IMR-90 (cell line): ENCODE measurements at regions not wholly inside any gene's neighbourhood (a gene's known extent, or its start where the extent isn't known, plus 50 kb on each side); places are given as distances from the start of the nearest gene placed in this dataset.

Source experiments
- ATAC-seq: fragments of 200-7000 bp; cut with Tn5 transposase; 2 replicates; pipeline ENCODE4 v1.9.1; 2020; ENCODE audit warnings: low read depth, mild to moderate bottlenecking, moderate library complexity
- BruUV-seq: library from RNA; stranded (reverse); fragments of 400-500 nt; replicated peaks from 2 replicates; lab custom pipeline; 2021; lab: Mats Ljungman, UMichigan
- CTCF ChIA-PET: fragments of 300-600 bp; formaldehyde crosslinking; extraction: SDS; loops from one replicate; lab custom pipeline; 2021; ENCODE audit warnings: antibody characterized with exemption; lab: Yijun Ruan, JAX
- POLR2A ChIA-PET: fragments of 300-600 bp; sonication (Branson Sonifier 250); formaldehyde crosslinking; loops from one replicate; lab custom pipeline; 2022; ENCODE audit warnings: antibody characterized with exemption; ENCODE audit not compliant: unreplicated experiment; lab: Charles Lee
- DNase-seq: peaks from one replicate; pipeline ENCODE4 v3.0.0; 2013
- H2AFZ ChIP-seq: replicated peaks from 2 replicates; pipeline ENCODE3; 2013; ENCODE audit warnings: low read length, mild to moderate bottlenecking; ENCODE audit not compliant: poor library complexity
- H2AK5ac ChIP-seq: 2 replicates; pipeline ENCODE4 v1.6.1; 2013; ENCODE audit warnings: low read depth, low read length, inconsistent platforms
- H2AK9ac ChIP-seq: replicated peaks from 2 replicates; pipeline ENCODE3; 2013; ENCODE audit warnings: mild to moderate bottlenecking, low read depth, low read length, moderate library complexity; ENCODE audit not compliant: poor library complexity
- H2BK120ac ChIP-seq: 2 replicates; pipeline ENCODE4 v1.6.1; 2013; ENCODE audit warnings: low read depth, low read length, inconsistent platforms
- H2BK15ac ChIP-seq: 3 replicates; pipeline ENCODE4 v1.6.1; 2013; ENCODE audit warnings: low read depth, low read length, inconsistent platforms
- H2BK20ac ChIP-seq: 2 replicates; pipeline ENCODE4 v1.6.1; 2013; ENCODE audit warnings: low read depth, mild to moderate bottlenecking, inconsistent platforms, low read length, moderate library complexity
- H2BK5ac ChIP-seq: 2 replicates; pipeline ENCODE4 v1.6.1; 2013; ENCODE audit warnings: mild to moderate bottlenecking, low read depth, low read length, inconsistent platforms; ENCODE audit not compliant: poor library complexity, severe bottlenecking
- H3K14ac ChIP-seq: replicated peaks from 2 replicates; pipeline ENCODE4 v1.6.1; 2013; ENCODE audit warnings: low read depth, low read length, inconsistent platforms
- H3K18ac ChIP-seq: 2 replicates; pipeline ENCODE4 v1.6.1; 2013; ENCODE audit warnings: low read depth, low read length, control low read depth
- H3K23ac ChIP-seq: 2 replicates; pipeline ENCODE4 v1.6.1; 2013; ENCODE audit warnings: low read depth, low read length, inconsistent platforms
- H3K27ac ChIP-seq: 2 replicates; pipeline ENCODE4 v1.5.1; 2013; ENCODE audit warnings: mild to moderate bottlenecking, control low read depth, low read length; ENCODE audit not compliant: insufficient read depth
- H3K27me3 ChIP-seq: 2 replicates; pipeline ENCODE4 v1.6.1; 2013; ENCODE audit warnings: low read length; ENCODE audit not compliant: control insufficient read depth, insufficient read depth
- H3K36me3 ChIP-seq: 2 replicates; pipeline ENCODE4 v1.6.1; 2013; ENCODE audit warnings: low read length, mixed read lengths; ENCODE audit not compliant: control insufficient read depth, insufficient read depth
- H3K4ac ChIP-seq: 2 replicates; pipeline ENCODE4 v1.6.1; 2013; ENCODE audit warnings: low read depth, low read length, inconsistent platforms
- H3K4me1 ChIP-seq: 2 replicates; pipeline ENCODE4 v1.6.1; 2013; ENCODE audit warnings: low read length, mixed read lengths; ENCODE audit not compliant: control insufficient read depth, insufficient read depth
- H3K4me2 ChIP-seq: 2 replicates; pipeline ENCODE4 v1.6.1; 2013; ENCODE audit warnings: low read depth, mild to moderate bottlenecking, control low read depth, low read length, moderate library complexity
- H3K4me3 ChIP-seq: 2 replicates; pipeline ENCODE4 v1.5.1; 2013; ENCODE audit warnings: low read depth, mild to moderate bottlenecking, control low read depth, low read length, moderate library complexity; ENCODE audit not compliant: insufficient read depth
- H3K56ac ChIP-seq: 2 replicates; pipeline ENCODE4 v1.6.1; 2013; ENCODE audit warnings: low read length, inconsistent platforms; ENCODE audit not compliant: insufficient read depth; ENCODE audit errors: extremely low read depth
- H3K79me1 ChIP-seq, 2 experiments: 2 replicates each; pipeline ENCODE4 v1.6.1; 2013; ENCODE audit warnings: low read length in 2 of 2, inconsistent platforms in 1 of 2, low read depth in 1 of 2
- H3K9ac ChIP-seq: 2 replicates; pipeline ENCODE4 v1.6.1; 2013; ENCODE audit warnings: low read depth, low read length, control low read depth
- H3K9me1 ChIP-seq: 2 replicates; pipeline ENCODE4 v1.6.1; 2013; ENCODE audit warnings: low read length, inconsistent platforms; ENCODE audit not compliant: insufficient read depth
- H3K9me3 ChIP-seq: 2 replicates; pipeline ENCODE4 v1.6.1; 2013; ENCODE audit warnings: low read length; ENCODE audit not compliant: control insufficient read depth, insufficient read depth
- H4K20me1 ChIP-seq: 2 replicates; pipeline ENCODE4 v1.6.1; 2013; ENCODE audit warnings: low read length, inconsistent platforms; ENCODE audit not compliant: insufficient read depth
- H4K5ac ChIP-seq: 2 replicates; pipeline ENCODE4 v1.6.1; 2013; ENCODE audit warnings: mild to moderate bottlenecking, low read depth, low read length, control low read depth
- H4K8ac ChIP-seq, 2 experiments: 2 replicates each; pipeline ENCODE4 v1.6.1; 2013; ENCODE audit warnings: low read depth in 2 of 2, low read length in 2 of 2, control low read depth in 1 of 2, inconsistent platforms in 1 of 2
- H4K91ac ChIP-seq: 2 replicates; pipeline ENCODE4 v1.6.1; 2013; ENCODE audit warnings: low read depth, low read length, inconsistent platforms; ENCODE audit not compliant: insufficient read depth
- BHLHE40 ChIP-seq: fragments of 150-350 bp; IDR thresholded peaks from 2 replicates; pipeline ENCODE4 v1.6.1; 2016; ENCODE audit warnings: mild to moderate bottlenecking, low read depth, low read length
- CEBPB ChIP-seq: IDR thresholded peaks from 2 replicates; pipeline ENCODE4 v1.6.1; 2012; ENCODE audit warnings: low read depth, low read length, improper control_type of control experiment
- CHD1 ChIP-seq: IDR thresholded peaks from 2 replicates; pipeline ENCODE4 v1.6.1; 2012; ENCODE audit warnings: low read depth, low read length, improper control_type of control experiment
- ELK1 ChIP-seq: fragments of 150-350 bp; IDR thresholded peaks from 2 replicates; pipeline ENCODE4 v1.6.1; 2016; ENCODE audit warnings: low read depth, mild to moderate bottlenecking, low read length, moderate library complexity, borderline replicate concordance
- FOS ChIP-seq: fragments of 150-350 bp; IDR thresholded peaks from 2 replicates; pipeline ENCODE4 v1.6.1; 2016; ENCODE audit warnings: low read depth, low read length
- MAFK ChIP-seq: IDR thresholded peaks from 2 replicates; pipeline ENCODE4 v1.6.1; 2012; ENCODE audit warnings: low read depth, low read length, improper control_type of control experiment
- MAZ ChIP-seq: IDR thresholded peaks from 2 replicates; pipeline ENCODE4 v1.6.1; 2012; ENCODE audit warnings: low read depth, mild to moderate bottlenecking, low read length, improper control_type of control experiment, moderate library complexity, borderline replicate concordance
- MXI1 ChIP-seq: IDR thresholded peaks from 2 replicates; pipeline ENCODE4 v1.6.1; 2012; ENCODE audit warnings: low read depth, mild to moderate bottlenecking, low read length, moderate library complexity, borderline replicate concordance
- NFE2L2 ChIP-seq: fragments of 150-350 bp; IDR thresholded peaks from 2 replicates; pipeline ENCODE4 v1.6.1; 2016; ENCODE audit warnings: low read depth, mild to moderate bottlenecking, low read length
- POLR2A ChIP-seq: IDR thresholded peaks from 2 replicates; pipeline ENCODE4 v1.6.1; 2012; ENCODE audit warnings: mild to moderate bottlenecking, low read depth, low read length
- RAD21 ChIP-seq: IDR thresholded peaks from 2 replicates; pipeline ENCODE4 v1.6.1; 2012; ENCODE audit warnings: low read length, improper control_type of control experiment
- RCOR1 ChIP-seq: IDR thresholded peaks from 2 replicates; pipeline ENCODE4 v1.6.1; 2012; ENCODE audit warnings: mild to moderate bottlenecking, low read length, improper control_type of control experiment; ENCODE audit not compliant: insufficient replicate concordance
- RFX5 ChIP-seq: IDR thresholded peaks from 2 replicates; pipeline ENCODE4 v1.8.0; 2012; ENCODE audit warnings: low read depth, mild to moderate bottlenecking, low read length, moderate library complexity
- SMC3 ChIP-seq: fragments of 150-350 bp; IDR thresholded peaks from 2 replicates; pipeline ENCODE4 v1.6.1; 2016; ENCODE audit warnings: low read depth, mild to moderate bottlenecking, antibody characterized with exemption, low read length, moderate library complexity
- WGBS, 2 experiments: methylation state at CpG; one replicate each; pipeline versions ENCODE4 v1.1.5 to v1.1.7; 2013; ENCODE audit warnings: missing lambda C conversion rate in 2 of 2; ENCODE audit not compliant: insufficient read length in 1 of 2; ENCODE audit errors: extremely low coverage in 2 of 2; 5-methylcytosine and 5-hydroxymethylcytosine counted together
- dilution Hi-C: fragments of 300-500 bp; cut with HindIII; formaldehyde crosslinking; loops from one replicate; pipeline ENCODE4 v1.14.3; 2018; ENCODE audit warnings: low sequenced_read_pairs; ENCODE audit not compliant: unreplicated experiment
- in situ Hi-C: fragments of 300-500 bp; cut with MboI; formaldehyde crosslinking; loops from 3 replicates; pipeline ENCODE4 v1.14.3; 2019; ENCODE audit warnings: low sequenced_read_pairs, inconsistent platforms, mixed read lengths
- intact Hi-C: fragments of 100-400 bp; cut with micrococcal nuclease; formaldehyde crosslinking; loops from 2 replicates; pipeline ENCODE4 v1.10.0; 2022
- TF ChIP-seq, protein P1 (sequence below): conservative IDR thresholded peaks from 2 replicates; pipeline ENCODE4 v1.5.1; 2012; ENCODE audit warnings: mild to moderate bottlenecking, low read depth, low read length, improper control_type of control experiment
- TF ChIP-seq, protein P2 (sequence below): fragments of 150-350 bp; IDR thresholded peaks from 2 replicates; pipeline ENCODE4 v1.6.1; 2017; ENCODE audit warnings: mild to moderate bottlenecking, antibody characterized with exemption, low read length, low read depth

DNA sequence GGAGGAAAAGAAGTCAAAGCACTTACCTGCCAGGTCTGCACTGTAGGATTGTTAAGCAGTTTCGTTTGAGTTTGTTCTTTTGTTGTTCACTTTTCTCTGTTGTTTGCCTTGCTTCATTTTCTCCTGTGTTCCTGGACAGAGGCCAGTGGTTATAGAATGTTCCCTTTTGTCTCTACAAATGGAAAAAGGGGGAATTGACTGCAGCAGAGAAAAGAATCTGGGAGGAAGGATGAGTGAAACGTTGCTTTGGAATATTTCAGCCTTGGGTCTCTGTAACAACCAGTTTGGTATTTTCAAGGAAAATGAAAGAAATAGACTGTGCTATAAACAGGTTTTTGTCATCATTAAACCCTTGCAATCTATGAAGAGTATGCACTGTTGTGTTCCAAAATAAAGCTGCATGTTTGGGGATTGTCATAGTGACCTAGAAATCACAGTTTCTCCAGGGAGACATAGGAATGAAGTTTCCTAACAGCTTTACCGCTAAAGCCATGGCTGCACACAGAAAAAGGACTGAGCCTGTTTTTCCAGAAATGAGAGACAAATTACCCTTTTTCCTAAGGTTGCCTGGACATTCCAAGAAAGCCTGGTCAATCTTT lies 60.8 kb upstream of the HABP2 start:
- BruUV-seq: no TSS peak
- Histone ChIP-seq H4K5ac (no peak overlapping the region), H2AK9ac (no peak overlapping the region), H3K23ac (no peak overlapping the region), H3K14ac (no peak overlapping the region), H3K18ac (no peak overlapping the region), H3K9me3 (no peaks in the 10 kb centered on the region), H2AK5ac (no peak overlapping the region), H2AFZ (no peak overlapping the region), H4K8ac (no peak overlapping the region), H2BK15ac (no peak overlapping the region), H3K27ac (no peak overlapping the region), H3K9ac (no peak overlapping the region), H3K4me1 (no peaks in the 10 kb centered on the region), H3K27me3 (no peaks in the 10 kb centered on the region), H3K9me1 (no peaks in the 10 kb centered on the region), H3K4me3 (no peak overlapping the region), H2BK120ac (no peak overlapping the region), H3K4me2 (no peak overlapping the region), H2BK20ac (no peak overlapping the region), H3K79me1 (no peaks in the 10 kb centered on the region), H4K91ac (no peak overlapping the region), H2BK5ac (no peak overlapping the region), H3K36me3 (no peaks in the 10 kb centered on the region), H3K56ac (no peak overlapping the region), H4K20me1 (no peaks in the 10 kb centered on the region), H3K4ac (no peak overlapping the region)
- in situ Hi-C loops: no loop called here
- WGBS, 2 experiments: 0% methylated on average over 2 of the region's 3 CpGs; no CpG with 5 or more reads in 1 of the 2 experiments
- CTCF ChIA-PET: no interaction called here
- DNase-seq (no peak), ATAC-seq (no peak)
- intact Hi-C loops: no loop called here
- TF ChIP-seq ELK1: no peak
- no peak for TF ChIP-seq POLR2A
- TF ChIP-seq, protein P1, sequence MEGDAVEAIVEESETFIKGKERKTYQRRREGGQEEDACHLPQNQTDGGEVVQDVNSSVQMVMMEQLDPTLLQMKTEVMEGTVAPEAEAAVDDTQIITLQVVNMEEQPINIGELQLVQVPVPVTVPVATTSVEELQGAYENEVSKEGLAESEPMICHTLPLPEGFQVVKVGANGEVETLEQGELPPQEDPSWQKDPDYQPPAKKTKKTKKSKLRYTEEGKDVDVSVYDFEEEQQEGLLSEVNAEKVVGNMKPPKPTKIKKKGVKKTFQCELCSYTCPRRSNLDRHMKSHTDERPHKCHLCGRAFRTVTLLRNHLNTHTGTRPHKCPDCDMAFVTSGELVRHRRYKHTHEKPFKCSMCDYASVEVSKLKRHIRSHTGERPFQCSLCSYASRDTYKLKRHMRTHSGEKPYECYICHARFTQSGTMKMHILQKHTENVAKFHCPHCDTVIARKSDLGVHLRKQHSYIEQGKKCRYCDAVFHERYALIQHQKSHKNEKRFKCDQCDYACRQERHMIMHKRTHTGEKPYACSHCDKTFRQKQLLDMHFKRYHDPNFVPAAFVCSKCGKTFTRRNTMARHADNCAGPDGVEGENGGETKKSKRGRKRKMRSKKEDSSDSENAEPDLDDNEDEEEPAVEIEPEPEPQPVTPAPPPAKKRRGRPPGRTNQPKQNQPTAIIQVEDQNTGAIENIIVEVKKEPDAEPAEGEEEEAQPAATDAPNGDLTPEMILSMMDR: no peak
- no peak for TF ChIP-seq CEBPB
- TF ChIP-seq, protein P2, sequence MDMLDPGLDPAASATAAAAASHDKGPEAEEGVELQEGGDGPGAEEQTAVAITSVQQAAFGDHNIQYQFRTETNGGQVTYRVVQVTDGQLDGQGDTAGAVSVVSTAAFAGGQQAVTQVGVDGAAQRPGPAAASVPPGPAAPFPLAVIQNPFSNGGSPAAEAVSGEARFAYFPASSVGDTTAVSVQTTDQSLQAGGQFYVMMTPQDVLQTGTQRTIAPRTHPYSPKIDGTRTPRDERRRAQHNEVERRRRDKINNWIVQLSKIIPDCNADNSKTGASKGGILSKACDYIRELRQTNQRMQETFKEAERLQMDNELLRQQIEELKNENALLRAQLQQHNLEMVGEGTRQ: no peak
- no peak for TF ChIP-seq NFE2L2
- no peak for TF ChIP-seq RCOR1
- TF ChIP-seq MAFK: no peak
- TF ChIP-seq FOS: no peak
- no peak for TF ChIP-seq CHD1
- no peak for TF ChIP-seq RFX5
- TF ChIP-seq SMC3: no peak
- TF ChIP-seq BHLHE40: no peak
- TF ChIP-seq MAZ: no peak
- no peak for TF ChIP-seq RAD21
- TF ChIP-seq MXI1: no peak
- dilution Hi-C loops: no loop called here
- POLR2A ChIA-PET: no interaction called here
